ENCODE measurements at regions not wholly inside any gene's neighbourhood (a gene's known extent, or its start where the extent isn't known, plus 50 kb on each side); places are given as distances from the start of the nearest gene placed in this dataset.

- Histone ChIP-seq H3K4me3 (replicated peaks in 1 of 3) (no peak overlapping the region), H3K27ac (no peak overlapping the region), H3K9me3 (no peaks in the 10 kb centered on the region), H3K36me3 (no peaks in the 10 kb centered on the region), H3K4me1 (no peaks in the 10 kb centered on the region), H3K27me3 (no peaks in the 10 kb centered on the region)
- WGBS, 2 donors = 36 to 42% methylated on average over 3 of the region's 3 CpGs
- DNase-seq = no peak
- TF ChIP-seq CTCF (IDR thresholded peaks at IDR 0.05) (no peak), POLR2A (IDR thresholded peaks at IDR 0.05) (no peak)
- intact Hi-C loops (cut with DNase I) = no loop called here
These were observed 70.3 kb upstream of the MAP1B start for GRCh38 chr5:72036951-72037350.

- Histone ChIP-seq H3K4me3 (replicated peaks in 1 of 3) (no peak overlapping the region), H3K9me3 (no peaks in the 10 kb centered on the region), H3K36me3 (no peaks in the 10 kb centered on the region), H3K27ac (no peak overlapping the region), H3K27me3 (no peaks in the 10 kb centered on the region), H3K4me1 (no peaks in the 10 kb centered on the region)
- TF ChIP-seq CTCF (IDR thresholded peaks at IDR 0.05) (no peak), POLR2A (IDR thresholded peaks at IDR 0.05) (no peak)
- no peak for DNase-seq
- intact Hi-C loops (cut with DNase I) = no loop called here
These were observed 66.8 kb upstream of the MAP1B start for GRCh38 chr5:72040513-72040912.

DNA sequence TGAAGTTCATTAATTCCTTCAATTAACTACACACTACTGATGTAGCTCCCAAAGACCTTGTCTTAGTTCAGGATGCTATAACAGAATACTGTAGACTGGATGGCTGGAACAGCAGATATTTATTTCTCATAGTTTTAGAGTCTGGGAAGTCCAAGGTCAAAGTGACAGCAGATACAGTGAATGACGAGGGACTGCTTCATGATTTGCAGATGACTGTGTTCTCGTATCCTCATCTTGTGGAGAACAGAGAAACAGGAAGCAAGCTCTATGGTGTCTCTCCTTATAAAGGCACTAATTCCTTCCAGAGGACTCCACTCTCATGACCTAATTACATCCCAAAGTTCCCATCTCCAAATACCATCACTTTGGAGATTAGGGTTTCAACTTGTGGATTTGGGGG lies 65.6 kb upstream of the MAP1B start:
- no peaks in the 10 kb centered on the region for H3K4me1 ChIP-seq
- no peak for DNase-seq
- intact Hi-C loops (cut with DNase I) = no loop called here
- no peaks in the 10 kb centered on the region for H3K27me3 ChIP-seq
- no peak overlapping the region for H3K4me3 ChIP-seq (replicated peaks in 1 of 3)
- TF ChIP-seq CTCF (IDR thresholded peaks at IDR 0.05) = no peak
- no peak for TF ChIP-seq POLR2A (IDR thresholded peaks at IDR 0.05)
- 69 to 94% methylated on average over 2 of the region's 2 CpGs for WGBS, 2 donors
- H3K9me3 ChIP-seq = no peaks in the 10 kb centered on the region
- no peaks in the 10 kb centered on the region for H3K36me3 ChIP-seq
- no peak overlapping the region for H3K27ac ChIP-seq

DNA sequence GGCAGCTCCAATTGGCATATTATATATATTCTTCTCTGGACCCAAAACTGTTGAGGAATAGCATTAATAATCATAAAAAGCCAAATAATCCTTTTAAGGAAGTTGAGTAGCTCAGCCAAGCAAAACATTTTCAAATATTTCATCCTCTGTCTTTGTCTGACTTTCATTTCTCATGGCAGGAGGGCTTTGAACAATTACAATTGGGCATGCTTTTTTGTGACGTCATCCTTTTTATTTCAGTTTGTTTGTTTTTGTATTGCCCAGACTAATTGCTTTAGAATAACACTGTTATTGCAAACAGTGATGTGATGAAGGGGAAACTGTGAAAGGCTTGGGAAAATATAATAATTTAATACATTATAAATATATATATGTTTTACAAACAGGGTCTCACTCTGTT lies 65.2 kb upstream of the MAP1B start:
- intact Hi-C loops (cut with DNase I) = no loop called here

GRCh38 chr5:72045692-72046091 lies 61.6 kb upstream of the MAP1B start:
- no peaks in the 10 kb centered on the region for H3K9me3 ChIP-seq
- H3K27me3 ChIP-seq = no peaks in the 10 kb centered on the region
- H3K4me1 ChIP-seq = no peaks in the 10 kb centered on the region
- H3K27ac ChIP-seq = no peak overlapping the region
- 33 to 35% methylated on average over 1 of the region's 1 CpG for WGBS, 2 donors
- DNase-seq = no peak
- H3K36me3 ChIP-seq = no peaks in the 10 kb centered on the region
- no peak for TF ChIP-seq POLR2A (IDR thresholded peaks at IDR 0.05)
- no peak for TF ChIP-seq CTCF (IDR thresholded peaks at IDR 0.05)
- H3K4me3 ChIP-seq (replicated peaks in 1 of 3) = no peak overlapping the region
- intact Hi-C loops (cut with DNase I) = no loop called here

More for the DNA sequence above, 65.2 kb upstream of the MAP1B start:
- Histone ChIP-seq H3K4me1 (no peaks in the 10 kb centered on the region), H3K36me3 (no peaks in the 10 kb centered on the region), H3K27ac (no peak overlapping the region), H3K27me3 (no peaks in the 10 kb centered on the region), H3K4me3 (replicated peaks in 1 of 3) (no peak overlapping the region), H3K9me3 (no peaks in the 10 kb centered on the region)
- 67 to 73% methylated on average over 1 of the region's 1 CpG for WGBS, 2 donors
- TF ChIP-seq CTCF (IDR thresholded peaks at IDR 0.05) (no peak), POLR2A (IDR thresholded peaks at IDR 0.05) (no peak)
- DNase-seq = no peak

Data from thyroid gland (tissue), 4 donors.